ENCODE measurements at regions not wholly inside any gene's neighbourhood (a gene's known extent, or its start where the extent isn't known, plus 50 kb on each side); places are given as distances from the start of the nearest gene placed in this dataset.
"Not testable (repeated sequence)": the region's sequence is repeated elsewhere in the genome, so short reads cannot be mapped to it uniquely, and the experiment has no call there.

GRCh38 chr13:44865722-44866410 lies 123.4 kb downstream of the NUFIP1 start:
- CTCF ChIA-PET = no interaction called here
- H3K9me3 ChIP-seq (ENCODE audit: control insufficient read depth, insufficient read depth, low read depth, low read length) = no peaks in the 10 kb centered on the region
- TF ChIP-seq ZNF830 (tag by site-specific recombination; IDR thresholded peaks at IDR 0.05; ENCODE audit: low read depth) (no peak), ZSCAN18 (tag by site-specific recombination; IDR thresholded peaks at IDR 0.05) (no peak), EGR2 (tag by site-specific recombination; IDR thresholded peaks at IDR 0.05; ENCODE audit: low read depth) (no peak), GLIS1 (tag by site-specific recombination; IDR thresholded peaks at IDR 0.05) (no peak), ZNF610 (tag by site-specific recombination; IDR thresholded peaks at IDR 0.05; ENCODE audit: borderline replicate concordance) (no peak), REPIN1 (tag by site-specific recombination; IDR thresholded peaks at IDR 0.05; ENCODE audit: low read depth) (no peak), ZNF501 (tag by site-specific recombination; IDR thresholded peaks at IDR 0.05) (no peak), ZNF423 (tag by site-specific recombination; IDR thresholded peaks at IDR 0.05) (no peak), PRDM2 (tag by site-specific recombination; IDR thresholded peaks at IDR 0.05; ENCODE audit: borderline replicate concordance) (no peak)
- no peak overlapping the region for H3K4me3 ChIP-seq (ENCODE audit: low read depth, low read length)
- no peak overlapping the region for H3K27ac ChIP-seq (ENCODE audit: extremely low read depth, low read depth, low read length)
- no peaks in the 10 kb centered on the region for H3K4me1 ChIP-seq (ENCODE audit: control insufficient read depth, insufficient read depth, low read length)
- H3K36me3 ChIP-seq (ENCODE audit: control insufficient read depth in 2 of 2, insufficient read depth in 1 of 2, low read length in 2 of 2) = no peaks in the 10 kb centered on the region
- POLR2A ChIA-PET = no interaction called here

- H3K4me3 ChIP-seq (ENCODE audit: low read depth, low read length); POLR2A ChIA-PET; H3K9me3 ChIP-seq (ENCODE audit: control insufficient read depth, insufficient read depth, low read depth, low read length); H3K36me3 ChIP-seq (ENCODE audit: control insufficient read depth in 2 of 2, insufficient read depth in 1 of 2, low read length in 2 of 2); CTCF ChIA-PET; H3K4me1 ChIP-seq (ENCODE audit: control insufficient read depth, insufficient read depth, low read length); H3K27ac ChIP-seq (ENCODE audit: extremely low read depth, low read depth, low read length): not testable (repeated sequence)
- TF ChIP-seq ZNF280D (tag by site-specific recombination; IDR thresholded peaks at IDR 0.05) (0 out of 2 replicates have a peak, but pooled peaks have one; percentile 62), ZNF146 (tag by site-specific recombination; IDR thresholded peaks at IDR 0.05) (peak; percentile 91)
Measured at GRCh38 chr13:44863641-44864040, 125.6 kb downstream of the NUFIP1 start.
